Left ventricle myocardium inferior (tissue), 1 donor: ENCODE measurements at regions not wholly inside any gene's neighbourhood (a gene's known extent, or its start where the extent isn't known, plus 50 kb on each side); places are given as distances from the start of the nearest gene placed in this dataset.

ENCODE experiments used
- DNase-seq: peaks from one replicate; pipeline ENCODE4 v3.0.0-alpha.2; 2020
- H3K27ac ChIP-seq: fragments of 200-600 bp; replicated peaks from 2 replicates; pipeline ENCODE4 v1.8.0; 2021
- H3K27me3 ChIP-seq: fragments of 200-600 bp; 2 replicates; pipeline ENCODE4 v1.8.0; 2021; ENCODE audit warnings: low read depth
- H3K36me3 ChIP-seq: fragments of 200-600 bp; 2 replicates; pipeline ENCODE4 v1.8.0; 2021
- H3K4me1 ChIP-seq: fragments of 200-600 bp; 2 replicates; pipeline ENCODE4 v1.8.0; 2021
- H3K4me3 ChIP-seq: fragments of 200-600 bp; 2 replicates; pipeline ENCODE4 v1.8.0; 2021; ENCODE audit warnings: mild to moderate bottlenecking, moderate library complexity
- H3K9me3 ChIP-seq: fragments of 200-600 bp; replicated peaks from 2 replicates; pipeline ENCODE4 v1.8.0; 2021
- intact Hi-C: fragments of 100-400 bp; cut with micrococcal nuclease; formaldehyde crosslinking; loops from one replicate; pipeline ENCODE4 v1.11.0; 2022
- TF ChIP-seq, protein P1 (sequence below): fragments of 200-600 bp; IDR thresholded peaks from 2 replicates; pipeline ENCODE4 v1.8.0; 2021; ENCODE audit warnings: antibody characterized with exemption, mild to moderate bottlenecking, borderline replicate concordance
- donor health status: DM: no; HTN: yes; CAD: no; lungs with severe emphysema.

DNA sequence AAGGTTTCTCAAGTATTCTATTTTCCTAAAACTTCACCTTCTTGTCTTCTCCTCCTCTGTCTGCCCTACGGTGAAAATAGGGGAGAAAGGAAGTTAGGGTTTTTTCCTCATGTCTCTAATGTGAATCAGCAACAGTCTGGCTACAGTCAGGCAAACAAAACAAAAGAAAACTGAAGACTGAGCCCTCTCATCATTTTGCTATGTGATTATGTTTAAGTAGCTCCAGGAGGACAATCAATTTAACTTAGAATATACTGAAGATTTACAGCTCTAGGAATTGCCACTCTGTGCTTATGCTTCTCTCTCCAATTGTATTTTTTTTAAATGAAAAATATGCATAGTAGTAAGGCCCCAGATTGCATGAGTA, 316.2 kb downstream of the GPAT3 start:
- DNase-seq: no peak
- Histone ChIP-seq H3K27ac (no peak overlapping the region), H3K9me3 (no peaks in the 10 kb centered on the region), H3K4me3 (no peak overlapping the region), H3K36me3 (no peaks in the 10 kb centered on the region), H3K27me3 (peaks cover 14% of the 10 kb centered on the region), H3K4me1 (no peaks in the 10 kb centered on the region)
- intact Hi-C loops: no loop called here
- TF ChIP-seq, protein P1, sequence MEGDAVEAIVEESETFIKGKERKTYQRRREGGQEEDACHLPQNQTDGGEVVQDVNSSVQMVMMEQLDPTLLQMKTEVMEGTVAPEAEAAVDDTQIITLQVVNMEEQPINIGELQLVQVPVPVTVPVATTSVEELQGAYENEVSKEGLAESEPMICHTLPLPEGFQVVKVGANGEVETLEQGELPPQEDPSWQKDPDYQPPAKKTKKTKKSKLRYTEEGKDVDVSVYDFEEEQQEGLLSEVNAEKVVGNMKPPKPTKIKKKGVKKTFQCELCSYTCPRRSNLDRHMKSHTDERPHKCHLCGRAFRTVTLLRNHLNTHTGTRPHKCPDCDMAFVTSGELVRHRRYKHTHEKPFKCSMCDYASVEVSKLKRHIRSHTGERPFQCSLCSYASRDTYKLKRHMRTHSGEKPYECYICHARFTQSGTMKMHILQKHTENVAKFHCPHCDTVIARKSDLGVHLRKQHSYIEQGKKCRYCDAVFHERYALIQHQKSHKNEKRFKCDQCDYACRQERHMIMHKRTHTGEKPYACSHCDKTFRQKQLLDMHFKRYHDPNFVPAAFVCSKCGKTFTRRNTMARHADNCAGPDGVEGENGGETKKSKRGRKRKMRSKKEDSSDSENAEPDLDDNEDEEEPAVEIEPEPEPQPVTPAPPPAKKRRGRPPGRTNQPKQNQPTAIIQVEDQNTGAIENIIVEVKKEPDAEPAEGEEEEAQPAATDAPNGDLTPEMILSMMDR: no peak

GRCh38 chr4:83851261-83852084, 315.6 kb downstream of the GPAT3 start:
- H3K36me3 ChIP-seq: no peaks in the 10 kb centered on the region
- H3K27me3 ChIP-seq: peaks cover 14% of the 10 kb centered on the region
- H3K4me3 ChIP-seq: no peak overlapping the region
- DNase-seq: no peak
- TF ChIP-seq, protein P1: no peak
- intact Hi-C loops: no loop called here
- H3K4me1 ChIP-seq: no peaks in the 10 kb centered on the region
- no peaks in the 10 kb centered on the region for H3K9me3 ChIP-seq
- H3K27ac ChIP-seq: no peak overlapping the region

DNA sequence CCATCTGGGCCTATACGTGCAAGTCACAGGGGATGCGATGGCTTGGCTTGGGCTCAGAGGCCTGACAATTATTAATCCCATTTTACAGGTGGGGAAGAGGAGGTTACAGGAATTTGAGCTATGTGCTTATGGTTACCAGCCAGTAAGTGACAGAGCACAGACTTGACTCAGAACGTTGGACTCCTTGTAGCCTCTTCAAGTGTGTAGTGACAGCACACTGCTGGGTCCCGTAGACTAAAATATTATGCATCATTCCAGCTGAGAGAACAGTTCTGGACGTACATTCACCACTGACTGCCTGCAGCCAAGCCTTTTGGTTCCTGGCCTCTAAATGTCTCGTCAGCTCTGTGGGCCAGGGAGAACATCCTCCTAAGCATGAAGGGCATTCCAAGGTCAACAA, 314.5 kb downstream of the GPAT3 start:
- H3K4me1 ChIP-seq: no peaks in the 10 kb centered on the region
- no peak overlapping the region for H3K27ac ChIP-seq
- TF ChIP-seq, protein P1: no peak
- intact Hi-C loops: no loop called here
- H3K27me3 ChIP-seq: peaks cover 10% of the 10 kb centered on the region
- DNase-seq: no peak
- H3K4me3 ChIP-seq: no peak overlapping the region
- no peaks in the 10 kb centered on the region for H3K36me3 ChIP-seq
- H3K9me3 ChIP-seq: no peaks in the 10 kb centered on the region

DNA sequence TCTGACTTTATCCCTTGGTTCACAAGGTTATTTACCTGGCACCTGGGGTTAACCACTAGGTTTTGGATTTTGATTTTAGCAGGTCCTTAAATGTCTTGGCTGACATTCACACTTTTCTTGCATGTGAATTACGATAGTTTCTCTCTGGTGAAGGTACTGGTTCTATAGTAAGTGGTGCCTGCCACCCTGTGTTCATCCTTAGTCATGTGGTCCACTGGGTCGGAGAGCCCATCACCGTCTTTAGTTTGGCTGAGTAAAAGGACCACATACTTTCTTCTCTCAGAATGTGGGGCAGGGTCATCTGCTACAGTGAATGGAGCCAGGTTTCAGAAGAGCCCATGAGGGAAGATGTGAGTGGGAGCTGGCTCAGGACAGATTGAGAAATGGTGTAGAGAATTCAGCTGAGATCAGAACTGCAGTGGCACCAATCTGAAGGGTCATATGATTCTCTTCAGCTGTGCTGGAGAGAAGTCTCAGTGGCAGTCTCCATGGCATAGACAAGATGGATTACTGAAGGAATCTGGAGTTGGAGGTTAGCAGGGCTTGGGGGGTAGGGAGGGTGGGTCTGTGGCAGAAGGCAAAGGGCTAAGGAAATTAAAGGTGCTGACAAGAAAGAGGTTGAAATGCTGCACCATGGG, 310.4 kb downstream of the GPAT3 start:
- Histone ChIP-seq H3K27me3 (no peaks in the 10 kb centered on the region), H3K27ac (no peak overlapping the region), H3K36me3 (no peaks in the 10 kb centered on the region), H3K4me1 (no peaks in the 10 kb centered on the region), H3K4me3 (no peak overlapping the region), H3K9me3 (no peaks in the 10 kb centered on the region)
- no peak for DNase-seq
- intact Hi-C loops: no loop called here
- TF ChIP-seq, protein P1: peak; percentile 54

- TF ChIP-seq, protein P1: no peak
- Histone ChIP-seq H3K27me3 (no peaks in the 10 kb centered on the region), H3K4me3 (no peak overlapping the region), H3K36me3 (no peaks in the 10 kb centered on the region), H3K4me1 (peaks cover 14% of the 10 kb centered on the region), H3K9me3 (no peaks in the 10 kb centered on the region), H3K27ac (no peak overlapping the region)
- intact Hi-C loops: no loop called here
- no peak for DNase-seq
These were observed 303.7 kb downstream of the GPAT3 start for GRCh38 chr4:83839615-83840014.
